ENCODE measurements at regions not wholly inside any gene's neighbourhood (a gene's known extent, or its start where the extent isn't known, plus 50 kb on each side); places are given as distances from the start of the nearest gene placed in this dataset.

GRCh38 chr5:133839090-133839489, 129.3 kb downstream of the C5orf15 start:
- DNase-seq, result peak in 1 of 14 experiments; percentile 0
- peaks cover under 1% of the 10 kb centered on the region for H3K9me3 Mint-ChIP-seq
- H3K4me1 Mint-ChIP-seq (ENCODE audit: low read depth), result no peaks in the 10 kb centered on the region
- no peak overlapping the region for H3K27ac Mint-ChIP-seq
- H3K4me3 Mint-ChIP-seq, result no peak overlapping the region
- Histone ChIP-seq H3K9me3 (ENCODE audit: control insufficient read depth in 1 of 2, insufficient read depth in 1 of 2, low read length in 2 of 2) (no peaks in the 10 kb centered on the region), H3K36me3 (ENCODE audit: insufficient read depth, low read length) (no peaks in the 10 kb centered on the region), H3K27ac (ENCODE audit: low read depth in 1 of 2, low read length in 2 of 2) (no peak overlapping the region), H3K4me1 (ENCODE audit: insufficient read depth, low read length) (no peaks in the 10 kb centered on the region), H3K27me3 (ENCODE audit: control insufficient read depth in 1 of 2, insufficient read depth in 2 of 2, low read length in 2 of 2) (peaks cover 0 to 5% of the 10 kb centered on the region in 2 experiments), H3K4me3 (ENCODE audit: low read length) (no peak overlapping the region)
- H3K36me3 Mint-ChIP-seq (ENCODE audit: low read depth), result no peaks in the 10 kb centered on the region
- POLR2A ChIA-PET, result no interaction called here
- intact Hi-C loops (cut with DNase I, micrococcal nuclease), result no loop called here
- no peak for ATAC-seq (ENCODE audit: poor library complexity)
- peaks cover 34% of the 10 kb centered on the region for H3K27me3 Mint-ChIP-seq
- CTCF ChIA-PET, result no interaction called here
- TF ChIP-seq CTCF (IDR thresholded peaks at IDR 0.05), result no peak

- Mint-ChIP-seq H3K36me3 (ENCODE audit: low read depth) (no peaks in the 10 kb centered on the region), H3K27ac (no peak overlapping the region), H3K9me3 (peaks cover 4% of the 10 kb centered on the region), H3K4me3 (no peak overlapping the region), H3K27me3 (peaks cover 38% of the 10 kb centered on the region), H3K4me1 (ENCODE audit: low read depth) (no peaks in the 10 kb centered on the region)
- Histone ChIP-seq H3K4me3 (ENCODE audit: low read length) (no peak overlapping the region), H3K27me3 (ENCODE audit: control insufficient read depth in 1 of 2, insufficient read depth in 2 of 2, low read length in 2 of 2) (peaks cover 0 to 5% of the 10 kb centered on the region in 2 experiments), H3K27ac (ENCODE audit: low read depth in 1 of 2, low read length in 2 of 2) (no peak overlapping the region), H3K4me1 (ENCODE audit: insufficient read depth, low read length) (no peaks in the 10 kb centered on the region), H3K9me3 (ENCODE audit: control insufficient read depth in 1 of 2, insufficient read depth in 1 of 2, low read length in 2 of 2) (no peaks in the 10 kb centered on the region), H3K36me3 (ENCODE audit: insufficient read depth, low read length) (no peaks in the 10 kb centered on the region)
- intact Hi-C loops (cut with DNase I, micrococcal nuclease), result no loop called here
- DNase-seq (no peak), ATAC-seq (ENCODE audit: poor library complexity) (no peak)
- ChIA-PET POLR2A (no interaction called here), CTCF (no interaction called here)
- no peak for TF ChIP-seq CTCF (IDR thresholded peaks at IDR 0.05)
These were observed 130.1 kb downstream of the C5orf15 start for GRCh38 chr5:133838286-133838685.

GRCh38 chr5:133831491-133832224, 136.8 kb downstream of the C5orf15 start:
- Histone ChIP-seq H3K27ac (ENCODE audit: low read depth in 1 of 2, low read length in 2 of 2) (no peak overlapping the region), H3K27me3 (ENCODE audit: control insufficient read depth in 1 of 2, insufficient read depth in 2 of 2, low read length in 2 of 2) (no peaks in the 10 kb centered on the region), H3K36me3 (ENCODE audit: insufficient read depth, low read length) (no peaks in the 10 kb centered on the region), H3K9me3 (ENCODE audit: control insufficient read depth in 1 of 2, insufficient read depth in 1 of 2, low read length in 2 of 2) (no peaks in the 10 kb centered on the region), H3K4me3 (ENCODE audit: low read length) (no peak overlapping the region), H3K4me1 (ENCODE audit: insufficient read depth, low read length) (no peaks in the 10 kb centered on the region)
- peaks cover 13% of the 10 kb centered on the region for H3K27me3 Mint-ChIP-seq
- no peaks in the 10 kb centered on the region for H3K36me3 Mint-ChIP-seq (ENCODE audit: low read depth)
- intact Hi-C loops (cut with DNase I, micrococcal nuclease), result no loop called here
- peaks cover under 1% of the 10 kb centered on the region for H3K4me1 Mint-ChIP-seq (ENCODE audit: low read depth)
- ATAC-seq (ENCODE audit: poor library complexity), result no peak
- no peak overlapping the region for H3K27ac Mint-ChIP-seq
- no peak overlapping the region for H3K4me3 Mint-ChIP-seq
- H3K9me3 Mint-ChIP-seq, result peaks cover 4% of the 10 kb centered on the region
- DNase-seq, result no peak
- POLR2A ChIA-PET, result no interaction called here
- TF ChIP-seq CTCF (IDR thresholded peaks at IDR 0.05), result no peak
- CTCF ChIA-PET, result no interaction called here
